Parathyroid adenoma (tissue), 2 donors: ENCODE measurements at regions not wholly inside any gene's neighbourhood (a gene's known extent, or its start where the extent isn't known, plus 50 kb on each side); places are given as distances from the start of the nearest gene placed in this dataset.
"Not testable (repeated sequence)": the region's sequence is repeated elsewhere in the genome, so short reads cannot be mapped to it uniquely, and the experiment has no call there.

Experiments
- H2AFZ ChIP-seq: fragments of 300-600 bp; sonication (generic); one replicate; pipeline ENCODE4 v1.7.0; 2017; ENCODE audit warnings: antibody characterized with exemption, mild to moderate bottlenecking
- H3K27ac ChIP-seq: fragments of 300-600 bp; sonication (generic); one replicate; pipeline ENCODE4 v1.7.0; 2017
- H3K27me3 ChIP-seq: fragments of 300-600 bp; sonication (generic); one replicate; pipeline ENCODE4 v1.7.0; 2017; ENCODE audit warnings: low read length; ENCODE audit not compliant: control insufficient read depth, insufficient read depth
- H3K36me3 ChIP-seq: fragments of 300-600 bp; sonication (generic); one replicate; pipeline ENCODE4 v1.7.0; 2017; ENCODE audit warnings: low read length; ENCODE audit not compliant: control insufficient read depth, insufficient read depth
- H3K4me1 ChIP-seq: fragments of 300-600 bp; sonication (generic); one replicate; pipeline ENCODE4 v1.7.0; 2017; ENCODE audit warnings: control low read depth
- H3K4me2 ChIP-seq: fragments of 300-600 bp; sonication (generic); one replicate; pipeline ENCODE4 v1.7.0; 2017; ENCODE audit warnings: low read length
- H3K4me3 ChIP-seq: fragments of 300-600 bp; sonication (generic); one replicate; pipeline ENCODE4 v1.7.0; 2017; ENCODE audit warnings: low read depth, low read length
- H3K79me2 ChIP-seq: fragments of 300-600 bp; sonication (generic); one replicate; pipeline ENCODE4 v1.7.0; 2017; ENCODE audit warnings: control low read depth
- H3K9ac ChIP-seq: fragments of 300-600 bp; sonication (generic); one replicate; pipeline ENCODE4 v1.7.0; 2017; ENCODE audit warnings: mild to moderate bottlenecking
- H3K9me3 ChIP-seq: fragments of 300-600 bp; sonication (generic); one replicate; pipeline ENCODE4 v1.7.0; 2017; ENCODE audit warnings: low read length; ENCODE audit not compliant: control insufficient read depth
- CTCF ChIP-seq: fragments of 300-600 bp; sonication (generic); IDR thresholded peaks from one replicate; pipeline ENCODE4 v1.7.0; 2017; ENCODE audit warnings: antibody characterized with exemption, mild to moderate bottlenecking
- donor health status: primary hyperparathyroidism.

GRCh38 chr6:81894306-81894705 lies 141.8 kb upstream of the TENT5A start:
- no peaks in the 10 kb centered on the region for H3K27me3 ChIP-seq
- TF ChIP-seq CTCF = no peak
- no peak overlapping the region for H3K9ac ChIP-seq
- H3K4me2 ChIP-seq = no peak overlapping the region
- H3K36me3 ChIP-seq = no peaks in the 10 kb centered on the region
- H3K27ac ChIP-seq = no peak overlapping the region
- no peak overlapping the region for H3K4me3 ChIP-seq
- no peaks in the 10 kb centered on the region for H3K9me3 ChIP-seq
- no peaks in the 10 kb centered on the region for H3K79me2 ChIP-seq
- no peaks in the 10 kb centered on the region for H3K4me1 ChIP-seq
- H2AFZ ChIP-seq = no peak overlapping the region

GRCh38 chr6:81892891-81893290 lies 140.4 kb upstream of the TENT5A start:
- H3K27me3 ChIP-seq = no peaks in the 10 kb centered on the region
- no peak overlapping the region for H3K9ac ChIP-seq
- no peak overlapping the region for H3K4me2 ChIP-seq
- no peak overlapping the region for H3K27ac ChIP-seq
- no peaks in the 10 kb centered on the region for H3K4me1 ChIP-seq
- H3K9me3 ChIP-seq = no peaks in the 10 kb centered on the region
- H3K4me3 ChIP-seq = no peak overlapping the region
- no peaks in the 10 kb centered on the region for H3K36me3 ChIP-seq
- H3K79me2 ChIP-seq = no peaks in the 10 kb centered on the region
- no peak for TF ChIP-seq CTCF
- no peak overlapping the region for H2AFZ ChIP-seq

- TF ChIP-seq CTCF = no peak
- H2AFZ ChIP-seq = no peak overlapping the region
Observed at GRCh38 chr6:81891874-81892273, 139.4 kb upstream of the TENT5A start.

GRCh38 chr6:81890846-81891245 lies 138.4 kb upstream of the TENT5A start:
- no peak overlapping the region for H3K4me2 ChIP-seq
- no peak overlapping the region for H3K27ac ChIP-seq
- TF ChIP-seq CTCF = no peak
- no peak overlapping the region for H3K9ac ChIP-seq
- no peaks in the 10 kb centered on the region for H3K27me3 ChIP-seq
- no peaks in the 10 kb centered on the region for H3K79me2 ChIP-seq
- H2AFZ ChIP-seq = no peak overlapping the region
- H3K4me1 ChIP-seq = no peaks in the 10 kb centered on the region
- no peaks in the 10 kb centered on the region for H3K9me3 ChIP-seq
- no peak overlapping the region for H3K4me3 ChIP-seq
- H3K36me3 ChIP-seq = no peaks in the 10 kb centered on the region

More at GRCh38 chr6:81891874-81892273, 139.4 kb upstream of the TENT5A start:
- H3K4me2 ChIP-seq = no peak overlapping the region
- H3K27me3 ChIP-seq = no peaks in the 10 kb centered on the region
- no peaks in the 10 kb centered on the region for H3K36me3 ChIP-seq
- H3K4me3 ChIP-seq = no peak overlapping the region
- H3K4me1 ChIP-seq = no peaks in the 10 kb centered on the region
- H3K79me2 ChIP-seq = no peaks in the 10 kb centered on the region
- no peak overlapping the region for H3K9ac ChIP-seq
- no peaks in the 10 kb centered on the region for H3K9me3 ChIP-seq
- no peak overlapping the region for H3K27ac ChIP-seq

- Histone ChIP-seq H3K4me3 (no peak overlapping the region), H3K4me1 (no peaks in the 10 kb centered on the region), H2AFZ (no peak overlapping the region), H3K9me3 (no peaks in the 10 kb centered on the region), H3K4me2 (no peak overlapping the region), H3K27me3 (no peaks in the 10 kb centered on the region), H3K27ac (no peak overlapping the region), H3K9ac (no peak overlapping the region), H3K79me2 (no peaks in the 10 kb centered on the region), H3K36me3 (no peaks in the 10 kb centered on the region)
- no peak for TF ChIP-seq CTCF
Observed at GRCh38 chr6:81889377-81890053, 137.0 kb upstream of the TENT5A start.

GRCh38 chr6:81886909-81887308 lies 134.4 kb upstream of the TENT5A start:
- not testable (repeated sequence) for H3K4me2 ChIP-seq, H3K4me1 ChIP-seq, H3K27me3 ChIP-seq, H2AFZ ChIP-seq, H3K27ac ChIP-seq, H3K79me2 ChIP-seq, H3K4me3 ChIP-seq, H3K9ac ChIP-seq, H3K36me3 ChIP-seq, H3K9me3 ChIP-seq
